ENCODE measurements at regions not wholly inside any gene's neighbourhood (a gene's known extent, or its start where the extent isn't known, plus 50 kb on each side); places are given as distances from the start of the nearest gene placed in this dataset.

GRCh38 chr18:34345738-34346137, 121.0 kb upstream of the NOL4 start:
- H3F3A ChIP-seq (replicated peaks; ENCODE audit: low read depth) = no peaks in the 10 kb centered on the region
- H3K9me2 ChIP-seq (ENCODE audit: insufficient read depth) = peaks cover 6% of the 10 kb centered on the region; the same call in 1 of the 2 replicates
- H3K4me1 ChIP-seq (ENCODE audit: insufficient read depth) = no peaks in the 10 kb centered on the region
- H2AFZ ChIP-seq = no peak overlapping the region
- no peak overlapping the region for H3K4me3 Mint-ChIP-seq
- H3K4me3 ChIP-seq = no peak overlapping the region
- H4K20me1 ChIP-seq (replicated peaks; ENCODE audit: insufficient read depth) = no peaks in the 10 kb centered on the region
- H3K4me2 ChIP-seq = no peak overlapping the region
- no peak overlapping the region for H3K27ac Mint-ChIP-seq
- peaks cover 3% of the 10 kb centered on the region; the same call in 1 of the 3 replicates for H3K36me3 Mint-ChIP-seq (ENCODE audit: low read depth)
- no peak overlapping the region for H3K27ac ChIP-seq (ENCODE audit: low read depth)
- no peaks in the 10 kb centered on the region for H3K36me3 ChIP-seq (ENCODE audit: insufficient read depth)
- H3K79me2 ChIP-seq (replicated peaks; ENCODE audit: insufficient read depth) = no peaks in the 10 kb centered on the region
- H3K27me3 ChIP-seq (ENCODE audit: insufficient read depth) = no peaks in the 10 kb centered on the region
- ATAC-seq = no peak
- DNase-seq (ENCODE audit: low spot score) = no peak
- TF ChIP-seq POLR2AphosphoS5 (IDR thresholded peaks at IDR 0.05; ENCODE audit: low read depth) = no peak
- no peak for TF ChIP-seq STAT1 (IDR thresholded peaks at IDR 0.05; ENCODE audit: unreplicated experiment)
- TF ChIP-seq JUNB (IDR thresholded peaks at IDR 0.05; ENCODE audit: unreplicated experiment) = no peak
- TF ChIP-seq, protein P1, sequence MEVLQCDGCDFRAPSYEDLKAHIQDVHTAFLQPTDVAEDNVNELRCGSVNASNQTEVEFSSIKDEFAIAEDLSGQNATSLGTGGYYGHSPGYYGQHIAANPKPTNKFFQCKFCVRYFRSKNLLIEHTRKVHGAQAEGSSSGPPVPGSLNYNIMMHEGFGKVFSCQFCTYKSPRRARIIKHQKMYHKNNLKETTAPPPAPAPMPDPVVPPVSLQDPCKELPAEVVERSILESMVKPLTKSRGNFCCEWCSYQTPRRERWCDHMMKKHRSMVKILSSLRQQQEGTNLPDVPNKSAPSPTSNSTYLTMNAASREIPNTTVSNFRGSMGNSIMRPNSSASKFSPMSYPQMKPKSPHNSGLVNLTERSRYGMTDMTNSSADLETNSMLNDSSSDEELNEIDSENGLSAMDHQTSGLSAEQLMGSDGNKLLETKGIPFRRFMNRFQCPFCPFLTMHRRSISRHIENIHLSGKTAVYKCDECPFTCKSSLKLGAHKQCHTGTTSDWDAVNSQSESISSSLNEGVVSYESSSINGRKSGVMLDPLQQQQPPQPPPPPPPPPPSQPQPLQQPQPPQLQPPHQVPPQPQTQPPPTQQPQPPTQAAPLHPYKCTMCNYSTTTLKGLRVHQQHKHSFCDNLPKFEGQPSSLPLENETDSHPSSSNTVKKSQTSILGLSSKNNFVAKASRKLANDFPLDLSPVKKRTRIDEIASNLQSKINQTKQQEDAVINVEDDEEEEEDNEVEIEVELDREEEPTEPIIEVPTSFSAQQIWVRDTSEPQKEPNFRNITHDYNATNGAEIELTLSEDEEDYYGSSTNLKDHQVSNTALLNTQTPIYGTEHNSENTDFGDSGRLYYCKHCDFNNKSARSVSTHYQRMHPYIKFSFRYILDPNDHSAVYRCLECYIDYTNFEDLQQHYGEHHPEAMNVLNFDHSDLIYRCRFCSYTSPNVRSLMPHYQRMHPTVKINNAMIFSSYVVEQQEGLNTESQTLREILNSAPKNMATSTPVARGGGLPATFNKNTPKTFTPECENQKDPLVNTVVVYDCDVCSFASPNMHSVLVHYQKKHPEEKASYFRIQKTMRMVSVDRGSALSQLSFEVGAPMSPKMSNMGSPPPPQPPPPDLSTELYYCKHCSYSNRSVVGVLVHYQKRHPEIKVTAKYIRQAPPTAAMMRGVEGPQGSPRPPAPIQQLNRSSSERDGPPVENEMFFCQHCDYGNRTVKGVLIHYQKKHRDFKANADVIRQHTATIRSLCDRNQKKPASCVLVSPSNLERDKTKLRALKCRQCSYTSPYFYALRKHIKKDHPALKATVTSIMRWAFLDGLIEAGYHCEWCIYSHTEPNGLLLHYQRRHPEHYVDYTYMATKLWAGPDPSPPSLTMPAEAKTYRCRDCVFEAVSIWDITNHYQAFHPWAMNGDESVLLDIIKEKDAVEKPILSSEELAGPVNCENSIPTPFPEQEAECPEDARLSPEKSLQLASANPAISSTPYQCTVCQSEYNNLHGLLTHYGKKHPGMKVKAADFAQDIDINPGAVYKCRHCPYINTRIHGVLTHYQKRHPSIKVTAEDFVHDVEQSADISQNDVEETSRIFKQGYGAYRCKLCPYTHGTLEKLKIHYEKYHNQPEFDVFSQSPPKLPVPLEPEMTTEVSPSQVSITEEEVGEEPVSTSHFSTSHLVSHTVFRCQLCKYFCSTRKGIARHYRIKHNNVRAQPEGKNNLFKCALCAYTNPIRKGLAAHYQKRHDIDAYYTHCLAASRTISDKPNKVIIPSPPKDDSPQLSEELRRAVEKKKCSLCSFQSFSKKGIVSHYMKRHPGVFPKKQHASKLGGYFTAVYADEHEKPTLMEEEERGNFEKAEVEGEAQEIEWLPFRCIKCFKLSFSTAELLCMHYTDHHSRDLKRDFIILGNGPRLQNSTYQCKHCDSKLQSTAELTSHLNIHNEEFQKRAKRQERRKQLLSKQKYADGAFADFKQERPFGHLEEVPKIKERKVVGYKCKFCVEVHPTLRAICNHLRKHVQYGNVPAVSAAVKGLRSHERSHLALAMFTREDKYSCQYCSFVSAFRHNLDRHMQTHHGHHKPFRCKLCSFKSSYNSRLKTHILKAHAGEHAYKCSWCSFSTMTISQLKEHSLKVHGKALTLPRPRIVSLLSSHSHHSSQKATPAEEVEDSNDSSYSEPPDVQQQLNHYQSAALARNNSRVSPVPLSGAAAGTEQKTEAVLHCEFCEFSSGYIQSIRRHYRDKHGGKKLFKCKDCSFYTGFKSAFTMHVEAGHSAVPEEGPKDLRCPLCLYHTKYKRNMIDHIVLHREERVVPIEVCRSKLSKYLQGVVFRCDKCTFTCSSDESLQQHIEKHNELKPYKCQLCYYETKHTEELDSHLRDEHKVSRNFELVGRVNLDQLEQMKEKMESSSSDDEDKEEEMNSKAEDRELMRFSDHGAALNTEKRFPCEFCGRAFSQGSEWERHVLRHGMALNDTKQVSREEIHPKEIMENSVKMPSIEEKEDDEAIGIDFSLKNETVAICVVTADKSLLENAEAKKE (CRISPR knock-in tag; IDR thresholded peaks at IDR 0.05) = no peak
- no peak for TF ChIP-seq EZH2phosphoT487 (IDR thresholded peaks at IDR 0.05; ENCODE audit: unreplicated experiment)
- no peak for TF ChIP-seq CREB1 (CRISPR knock-in tag; IDR thresholded peaks at IDR 0.05; ENCODE audit: low read depth)
- no peak for TF ChIP-seq EZH2 (IDR thresholded peaks at IDR 0.05; ENCODE audit: low read depth, unreplicated experiment)
- TF ChIP-seq, protein P2, sequence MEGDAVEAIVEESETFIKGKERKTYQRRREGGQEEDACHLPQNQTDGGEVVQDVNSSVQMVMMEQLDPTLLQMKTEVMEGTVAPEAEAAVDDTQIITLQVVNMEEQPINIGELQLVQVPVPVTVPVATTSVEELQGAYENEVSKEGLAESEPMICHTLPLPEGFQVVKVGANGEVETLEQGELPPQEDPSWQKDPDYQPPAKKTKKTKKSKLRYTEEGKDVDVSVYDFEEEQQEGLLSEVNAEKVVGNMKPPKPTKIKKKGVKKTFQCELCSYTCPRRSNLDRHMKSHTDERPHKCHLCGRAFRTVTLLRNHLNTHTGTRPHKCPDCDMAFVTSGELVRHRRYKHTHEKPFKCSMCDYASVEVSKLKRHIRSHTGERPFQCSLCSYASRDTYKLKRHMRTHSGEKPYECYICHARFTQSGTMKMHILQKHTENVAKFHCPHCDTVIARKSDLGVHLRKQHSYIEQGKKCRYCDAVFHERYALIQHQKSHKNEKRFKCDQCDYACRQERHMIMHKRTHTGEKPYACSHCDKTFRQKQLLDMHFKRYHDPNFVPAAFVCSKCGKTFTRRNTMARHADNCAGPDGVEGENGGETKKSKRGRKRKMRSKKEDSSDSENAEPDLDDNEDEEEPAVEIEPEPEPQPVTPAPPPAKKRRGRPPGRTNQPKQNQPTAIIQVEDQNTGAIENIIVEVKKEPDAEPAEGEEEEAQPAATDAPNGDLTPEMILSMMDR (conservative IDR thresholded peaks at IDR 0.05; ENCODE audit: low read depth in 2 of 2) = no peak
- no peak for TF ChIP-seq NANOG (IDR thresholded peaks at IDR 0.05; ENCODE audit: borderline replicate concordance)
- no peak for TF ChIP-seq ZNF331 (CRISPR knock-in tag; IDR thresholded peaks at IDR 0.05; ENCODE audit: low read depth)
- TF ChIP-seq, protein P3, sequence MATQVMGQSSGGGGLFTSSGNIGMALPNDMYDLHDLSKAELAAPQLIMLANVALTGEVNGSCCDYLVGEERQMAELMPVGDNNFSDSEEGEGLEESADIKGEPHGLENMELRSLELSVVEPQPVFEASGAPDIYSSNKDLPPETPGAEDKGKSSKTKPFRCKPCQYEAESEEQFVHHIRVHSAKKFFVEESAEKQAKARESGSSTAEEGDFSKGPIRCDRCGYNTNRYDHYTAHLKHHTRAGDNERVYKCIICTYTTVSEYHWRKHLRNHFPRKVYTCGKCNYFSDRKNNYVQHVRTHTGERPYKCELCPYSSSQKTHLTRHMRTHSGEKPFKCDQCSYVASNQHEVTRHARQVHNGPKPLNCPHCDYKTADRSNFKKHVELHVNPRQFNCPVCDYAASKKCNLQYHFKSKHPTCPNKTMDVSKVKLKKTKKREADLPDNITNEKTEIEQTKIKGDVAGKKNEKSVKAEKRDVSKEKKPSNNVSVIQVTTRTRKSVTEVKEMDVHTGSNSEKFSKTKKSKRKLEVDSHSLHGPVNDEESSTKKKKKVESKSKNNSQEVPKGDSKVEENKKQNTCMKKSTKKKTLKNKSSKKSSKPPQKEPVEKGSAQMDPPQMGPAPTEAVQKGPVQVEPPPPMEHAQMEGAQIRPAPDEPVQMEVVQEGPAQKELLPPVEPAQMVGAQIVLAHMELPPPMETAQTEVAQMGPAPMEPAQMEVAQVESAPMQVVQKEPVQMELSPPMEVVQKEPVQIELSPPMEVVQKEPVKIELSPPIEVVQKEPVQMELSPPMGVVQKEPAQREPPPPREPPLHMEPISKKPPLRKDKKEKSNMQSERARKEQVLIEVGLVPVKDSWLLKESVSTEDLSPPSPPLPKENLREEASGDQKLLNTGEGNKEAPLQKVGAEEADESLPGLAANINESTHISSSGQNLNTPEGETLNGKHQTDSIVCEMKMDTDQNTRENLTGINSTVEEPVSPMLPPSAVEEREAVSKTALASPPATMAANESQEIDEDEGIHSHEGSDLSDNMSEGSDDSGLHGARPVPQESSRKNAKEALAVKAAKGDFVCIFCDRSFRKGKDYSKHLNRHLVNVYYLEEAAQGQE (IDR thresholded peaks at IDR 0.05; ENCODE audit: unreplicated experiment) = no peak
- no peak for TF ChIP-seq ETS1 (IDR thresholded peaks at IDR 0.05)
- no peak for TF ChIP-seq ZNF114 (CRISPR knock-in tag; IDR thresholded peaks at IDR 0.05)
- H3K27me3 Mint-ChIP-seq (ENCODE audit: insufficient read depth, low read depth, poor library complexity) = peaks cover 2% of the 10 kb centered on the region
- H3K9me3 Mint-ChIP-seq = peaks cover 4% of the 10 kb centered on the region; the same call in 1 of the 3 replicates
- H3K4me1 Mint-ChIP-seq = peaks cover 4% of the 10 kb centered on the region; the same call in 1 of the 3 replicates

All from GM23338 (cell line).